ENCODE measurements at regions not wholly inside any gene's neighbourhood (a gene's known extent, or its start where the extent isn't known, plus 50 kb on each side); places are given as distances from the start of the nearest gene placed in this dataset.

DNA sequence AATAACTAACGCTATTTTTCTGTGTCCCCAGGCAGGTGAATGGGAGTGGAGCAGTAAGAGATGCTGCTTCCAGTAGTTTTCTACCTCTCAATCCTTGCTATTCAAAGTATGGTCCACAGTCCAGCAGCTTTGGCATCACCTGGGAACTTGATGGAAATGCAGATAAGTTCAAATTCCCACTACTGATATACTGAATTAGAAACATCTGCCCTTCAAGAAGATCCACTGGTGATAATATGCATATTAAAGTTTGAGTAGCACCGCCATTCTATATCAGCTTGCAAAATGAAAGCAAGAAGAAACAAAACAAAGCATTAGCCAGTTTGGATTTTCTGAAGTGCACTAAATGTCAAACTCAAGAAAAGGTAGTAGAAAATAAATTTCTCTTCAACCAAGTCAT is 906.2 kb upstream of the PCDH20 start (continued):
- TF ChIP-seq, protein P1, sequence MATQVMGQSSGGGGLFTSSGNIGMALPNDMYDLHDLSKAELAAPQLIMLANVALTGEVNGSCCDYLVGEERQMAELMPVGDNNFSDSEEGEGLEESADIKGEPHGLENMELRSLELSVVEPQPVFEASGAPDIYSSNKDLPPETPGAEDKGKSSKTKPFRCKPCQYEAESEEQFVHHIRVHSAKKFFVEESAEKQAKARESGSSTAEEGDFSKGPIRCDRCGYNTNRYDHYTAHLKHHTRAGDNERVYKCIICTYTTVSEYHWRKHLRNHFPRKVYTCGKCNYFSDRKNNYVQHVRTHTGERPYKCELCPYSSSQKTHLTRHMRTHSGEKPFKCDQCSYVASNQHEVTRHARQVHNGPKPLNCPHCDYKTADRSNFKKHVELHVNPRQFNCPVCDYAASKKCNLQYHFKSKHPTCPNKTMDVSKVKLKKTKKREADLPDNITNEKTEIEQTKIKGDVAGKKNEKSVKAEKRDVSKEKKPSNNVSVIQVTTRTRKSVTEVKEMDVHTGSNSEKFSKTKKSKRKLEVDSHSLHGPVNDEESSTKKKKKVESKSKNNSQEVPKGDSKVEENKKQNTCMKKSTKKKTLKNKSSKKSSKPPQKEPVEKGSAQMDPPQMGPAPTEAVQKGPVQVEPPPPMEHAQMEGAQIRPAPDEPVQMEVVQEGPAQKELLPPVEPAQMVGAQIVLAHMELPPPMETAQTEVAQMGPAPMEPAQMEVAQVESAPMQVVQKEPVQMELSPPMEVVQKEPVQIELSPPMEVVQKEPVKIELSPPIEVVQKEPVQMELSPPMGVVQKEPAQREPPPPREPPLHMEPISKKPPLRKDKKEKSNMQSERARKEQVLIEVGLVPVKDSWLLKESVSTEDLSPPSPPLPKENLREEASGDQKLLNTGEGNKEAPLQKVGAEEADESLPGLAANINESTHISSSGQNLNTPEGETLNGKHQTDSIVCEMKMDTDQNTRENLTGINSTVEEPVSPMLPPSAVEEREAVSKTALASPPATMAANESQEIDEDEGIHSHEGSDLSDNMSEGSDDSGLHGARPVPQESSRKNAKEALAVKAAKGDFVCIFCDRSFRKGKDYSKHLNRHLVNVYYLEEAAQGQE (IDR thresholded peaks at IDR 0.05; ENCODE audit: unreplicated experiment) = no peak
- no peak for TF ChIP-seq EZH2phosphoT487 (IDR thresholded peaks at IDR 0.05; ENCODE audit: unreplicated experiment)

DNA sequence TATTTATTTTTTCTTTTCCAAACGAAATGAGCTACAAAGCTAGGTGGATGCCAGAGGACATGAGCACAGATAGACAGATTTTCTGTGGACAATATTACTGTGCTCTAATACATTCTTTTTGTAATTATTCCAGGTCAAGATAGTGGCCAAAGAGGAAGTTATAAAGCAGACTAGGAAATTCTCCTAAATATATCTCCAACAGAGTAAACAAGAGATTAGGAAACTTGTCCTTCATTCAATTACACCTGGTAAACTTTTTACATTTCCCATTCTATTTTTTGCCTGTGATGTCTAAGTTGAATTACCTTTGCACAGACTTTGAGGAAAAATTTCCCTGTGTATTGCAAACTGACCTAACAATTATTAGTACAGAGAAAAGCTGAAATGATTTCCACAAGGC is 905.5 kb upstream of the PCDH20 start:
- TF ChIP-seq STAT1 (IDR thresholded peaks at IDR 0.05; ENCODE audit: unreplicated experiment) = no peak
- TF ChIP-seq EZH2phosphoT487 (IDR thresholded peaks at IDR 0.05; ENCODE audit: unreplicated experiment) = no peak
- TF ChIP-seq, protein P2, sequence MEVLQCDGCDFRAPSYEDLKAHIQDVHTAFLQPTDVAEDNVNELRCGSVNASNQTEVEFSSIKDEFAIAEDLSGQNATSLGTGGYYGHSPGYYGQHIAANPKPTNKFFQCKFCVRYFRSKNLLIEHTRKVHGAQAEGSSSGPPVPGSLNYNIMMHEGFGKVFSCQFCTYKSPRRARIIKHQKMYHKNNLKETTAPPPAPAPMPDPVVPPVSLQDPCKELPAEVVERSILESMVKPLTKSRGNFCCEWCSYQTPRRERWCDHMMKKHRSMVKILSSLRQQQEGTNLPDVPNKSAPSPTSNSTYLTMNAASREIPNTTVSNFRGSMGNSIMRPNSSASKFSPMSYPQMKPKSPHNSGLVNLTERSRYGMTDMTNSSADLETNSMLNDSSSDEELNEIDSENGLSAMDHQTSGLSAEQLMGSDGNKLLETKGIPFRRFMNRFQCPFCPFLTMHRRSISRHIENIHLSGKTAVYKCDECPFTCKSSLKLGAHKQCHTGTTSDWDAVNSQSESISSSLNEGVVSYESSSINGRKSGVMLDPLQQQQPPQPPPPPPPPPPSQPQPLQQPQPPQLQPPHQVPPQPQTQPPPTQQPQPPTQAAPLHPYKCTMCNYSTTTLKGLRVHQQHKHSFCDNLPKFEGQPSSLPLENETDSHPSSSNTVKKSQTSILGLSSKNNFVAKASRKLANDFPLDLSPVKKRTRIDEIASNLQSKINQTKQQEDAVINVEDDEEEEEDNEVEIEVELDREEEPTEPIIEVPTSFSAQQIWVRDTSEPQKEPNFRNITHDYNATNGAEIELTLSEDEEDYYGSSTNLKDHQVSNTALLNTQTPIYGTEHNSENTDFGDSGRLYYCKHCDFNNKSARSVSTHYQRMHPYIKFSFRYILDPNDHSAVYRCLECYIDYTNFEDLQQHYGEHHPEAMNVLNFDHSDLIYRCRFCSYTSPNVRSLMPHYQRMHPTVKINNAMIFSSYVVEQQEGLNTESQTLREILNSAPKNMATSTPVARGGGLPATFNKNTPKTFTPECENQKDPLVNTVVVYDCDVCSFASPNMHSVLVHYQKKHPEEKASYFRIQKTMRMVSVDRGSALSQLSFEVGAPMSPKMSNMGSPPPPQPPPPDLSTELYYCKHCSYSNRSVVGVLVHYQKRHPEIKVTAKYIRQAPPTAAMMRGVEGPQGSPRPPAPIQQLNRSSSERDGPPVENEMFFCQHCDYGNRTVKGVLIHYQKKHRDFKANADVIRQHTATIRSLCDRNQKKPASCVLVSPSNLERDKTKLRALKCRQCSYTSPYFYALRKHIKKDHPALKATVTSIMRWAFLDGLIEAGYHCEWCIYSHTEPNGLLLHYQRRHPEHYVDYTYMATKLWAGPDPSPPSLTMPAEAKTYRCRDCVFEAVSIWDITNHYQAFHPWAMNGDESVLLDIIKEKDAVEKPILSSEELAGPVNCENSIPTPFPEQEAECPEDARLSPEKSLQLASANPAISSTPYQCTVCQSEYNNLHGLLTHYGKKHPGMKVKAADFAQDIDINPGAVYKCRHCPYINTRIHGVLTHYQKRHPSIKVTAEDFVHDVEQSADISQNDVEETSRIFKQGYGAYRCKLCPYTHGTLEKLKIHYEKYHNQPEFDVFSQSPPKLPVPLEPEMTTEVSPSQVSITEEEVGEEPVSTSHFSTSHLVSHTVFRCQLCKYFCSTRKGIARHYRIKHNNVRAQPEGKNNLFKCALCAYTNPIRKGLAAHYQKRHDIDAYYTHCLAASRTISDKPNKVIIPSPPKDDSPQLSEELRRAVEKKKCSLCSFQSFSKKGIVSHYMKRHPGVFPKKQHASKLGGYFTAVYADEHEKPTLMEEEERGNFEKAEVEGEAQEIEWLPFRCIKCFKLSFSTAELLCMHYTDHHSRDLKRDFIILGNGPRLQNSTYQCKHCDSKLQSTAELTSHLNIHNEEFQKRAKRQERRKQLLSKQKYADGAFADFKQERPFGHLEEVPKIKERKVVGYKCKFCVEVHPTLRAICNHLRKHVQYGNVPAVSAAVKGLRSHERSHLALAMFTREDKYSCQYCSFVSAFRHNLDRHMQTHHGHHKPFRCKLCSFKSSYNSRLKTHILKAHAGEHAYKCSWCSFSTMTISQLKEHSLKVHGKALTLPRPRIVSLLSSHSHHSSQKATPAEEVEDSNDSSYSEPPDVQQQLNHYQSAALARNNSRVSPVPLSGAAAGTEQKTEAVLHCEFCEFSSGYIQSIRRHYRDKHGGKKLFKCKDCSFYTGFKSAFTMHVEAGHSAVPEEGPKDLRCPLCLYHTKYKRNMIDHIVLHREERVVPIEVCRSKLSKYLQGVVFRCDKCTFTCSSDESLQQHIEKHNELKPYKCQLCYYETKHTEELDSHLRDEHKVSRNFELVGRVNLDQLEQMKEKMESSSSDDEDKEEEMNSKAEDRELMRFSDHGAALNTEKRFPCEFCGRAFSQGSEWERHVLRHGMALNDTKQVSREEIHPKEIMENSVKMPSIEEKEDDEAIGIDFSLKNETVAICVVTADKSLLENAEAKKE (CRISPR knock-in tag; IDR thresholded peaks at IDR 0.05) = no peak
- TF ChIP-seq, protein P1 (IDR thresholded peaks at IDR 0.05; ENCODE audit: unreplicated experiment) = no peak
- no peak for TF ChIP-seq ZNF114 (CRISPR knock-in tag; IDR thresholded peaks at IDR 0.05)
- H3K4me3 ChIP-seq = no peak overlapping the region
- H3K27ac ChIP-seq (ENCODE audit: low read depth) = no peak overlapping the region
- no peaks in the 10 kb centered on the region for H3K4me1 ChIP-seq (ENCODE audit: insufficient read depth)
- Mint-ChIP-seq H3K4me3 (no peak overlapping the region), H3K27ac (no peak overlapping the region), H3K36me3 (ENCODE audit: low read depth) (no peaks in the 10 kb centered on the region), H3K27me3 (ENCODE audit: insufficient read depth, low read depth, poor library complexity) (no peaks in the 10 kb centered on the region), H3K9me3 (no peaks in the 10 kb centered on the region), H3K4me1 (no peaks in the 10 kb centered on the region)
- DNase-seq (ENCODE audit: low spot score) (no peak), ATAC-seq (no peak)
- H2AFZ ChIP-seq = no peak overlapping the region
- H3K36me3 ChIP-seq (ENCODE audit: insufficient read depth) = no peaks in the 10 kb centered on the region
- no peaks in the 10 kb centered on the region for H3K79me2 ChIP-seq (replicated peaks; ENCODE audit: insufficient read depth)
- no peaks in the 10 kb centered on the region for H3K27me3 ChIP-seq (ENCODE audit: insufficient read depth)
- H3F3A ChIP-seq (replicated peaks; ENCODE audit: low read depth) = no peaks in the 10 kb centered on the region
- H3K9me2 ChIP-seq (ENCODE audit: insufficient read depth) = no peaks in the 10 kb centered on the region
- H3K4me2 ChIP-seq = no peak overlapping the region
- no peaks in the 10 kb centered on the region for H4K20me1 ChIP-seq (replicated peaks; ENCODE audit: insufficient read depth)

All from GM23338 (cell line).